ENCODE measurements at regions not wholly inside any gene's neighbourhood (a gene's known extent, or its start where the extent isn't known, plus 50 kb on each side); places are given as distances from the start of the nearest gene placed in this dataset.

GRCh38 chr14:36028218-36028617 lies 148.3 kb downstream of the PTCSC3 start:
- DNase-seq: no peak

- no peak for DNase-seq
Observed at GRCh38 chr14:36027354-36027753, 149.2 kb downstream of the PTCSC3 start.

DNA sequence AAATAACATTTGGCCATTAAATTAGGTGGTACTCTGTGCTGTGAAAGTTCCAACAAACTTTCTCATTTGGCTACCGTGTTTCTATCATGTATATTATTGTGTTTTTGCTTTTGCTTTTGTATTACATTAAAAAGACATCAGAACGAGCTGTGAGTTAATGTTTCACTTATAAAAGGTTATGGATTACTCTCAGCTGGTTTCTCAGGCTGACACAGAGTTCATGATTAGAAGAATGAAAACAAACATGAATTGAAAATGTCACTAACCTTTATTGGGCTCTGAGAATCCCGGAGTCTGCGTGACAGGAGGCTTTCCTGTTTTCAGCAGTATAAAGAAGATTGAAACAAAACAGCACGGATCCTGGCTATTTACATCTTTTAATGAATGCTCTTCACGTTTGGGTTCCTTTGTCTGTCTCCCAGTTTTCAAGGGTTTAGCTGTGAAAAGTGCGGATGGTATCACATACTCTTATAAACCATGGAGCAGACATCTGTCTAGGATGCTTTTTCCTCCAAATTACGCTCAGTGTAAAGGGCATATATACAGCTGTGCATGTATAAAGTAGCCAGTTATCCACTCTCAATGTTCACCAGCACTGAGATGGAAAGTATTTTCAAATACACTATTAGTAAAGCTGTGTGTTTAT lies 153.6 kb downstream of the PTCSC3 start:
- DNase-seq: no peak

DNA sequence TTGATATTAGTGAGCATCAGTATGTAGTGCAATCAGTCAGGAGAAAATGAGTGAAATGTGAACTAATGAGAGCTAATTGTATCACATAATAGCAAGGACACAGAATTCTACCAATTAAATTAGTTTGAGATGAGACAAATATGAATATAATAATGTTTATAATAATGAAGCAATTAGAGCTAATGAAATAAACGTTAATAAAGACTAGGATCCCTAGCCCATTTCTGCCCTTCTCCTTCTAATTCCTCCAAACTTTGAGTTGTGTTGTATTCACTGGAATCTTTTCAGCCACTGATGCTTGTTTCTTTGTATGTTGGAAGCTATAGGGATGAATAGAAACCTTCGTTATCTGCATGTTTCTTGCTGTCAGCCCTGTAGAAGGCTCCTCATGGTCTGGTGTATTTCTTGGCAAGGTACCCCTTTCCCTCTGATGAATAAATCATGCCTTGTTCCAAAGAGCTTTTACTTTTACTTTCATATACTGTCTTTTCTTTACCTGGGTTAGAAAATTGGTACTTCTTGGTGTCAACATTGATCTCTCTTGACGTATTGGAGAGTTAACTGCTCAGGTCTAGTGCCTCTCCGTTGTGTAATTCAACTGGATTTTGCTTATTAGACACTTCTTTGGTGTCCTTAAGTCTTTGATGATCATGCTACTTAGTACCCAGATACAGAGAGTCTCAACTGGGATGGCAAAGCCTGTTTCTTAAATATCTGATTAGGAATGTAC lies 154.8 kb downstream of the PTCSC3 start:
- no peak for DNase-seq

DNA sequence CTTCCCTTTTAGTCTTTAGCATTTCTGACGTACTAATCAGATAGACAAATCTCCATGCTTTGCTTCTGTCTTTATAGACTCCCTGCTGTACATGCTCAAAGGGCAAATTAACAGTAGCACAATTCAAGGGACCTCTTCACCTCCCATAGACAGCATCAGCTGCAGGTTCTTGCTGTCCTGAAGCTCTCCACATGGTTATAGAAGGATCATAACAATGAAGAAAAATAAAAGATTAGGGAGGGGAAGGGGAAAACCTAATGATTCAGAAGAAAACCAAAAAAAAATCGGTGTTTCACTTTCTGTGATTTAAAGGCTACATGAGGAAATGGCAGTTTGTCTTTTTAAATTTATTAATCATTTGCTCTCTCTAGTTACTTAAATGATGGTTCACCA lies 155.5 kb downstream of the PTCSC3 start:
- DNase-seq: no peak

- DNase-seq: no peak
Observed at GRCh38 chr14:36020120-36021029, 156.1 kb downstream of the PTCSC3 start.

- no peak for DNase-seq
Observed at GRCh38 chr14:36019126-36019525, 157.4 kb downstream of the PTCSC3 start.

DNA sequence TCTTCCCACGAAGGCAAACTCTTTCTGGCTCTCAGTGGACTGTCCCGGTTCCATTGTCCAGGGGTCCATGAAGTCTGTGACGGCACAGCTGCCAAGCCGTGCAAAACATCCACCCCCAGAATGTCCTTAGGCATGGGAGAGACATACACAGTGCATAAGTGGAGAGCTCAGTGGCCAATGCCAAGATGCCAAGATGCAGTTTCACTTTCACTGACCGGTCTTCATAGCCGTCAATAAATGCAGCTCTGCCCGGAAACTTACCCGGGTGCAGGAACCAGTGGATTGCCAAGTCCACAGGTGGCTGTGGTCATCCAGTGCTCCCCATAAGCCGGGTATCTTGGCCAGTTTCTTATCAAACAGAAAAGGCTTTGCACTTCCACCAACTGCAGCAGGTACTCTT lies 162.3 kb downstream of the PTCSC3 start:
- no peak for DNase-seq

DNA sequence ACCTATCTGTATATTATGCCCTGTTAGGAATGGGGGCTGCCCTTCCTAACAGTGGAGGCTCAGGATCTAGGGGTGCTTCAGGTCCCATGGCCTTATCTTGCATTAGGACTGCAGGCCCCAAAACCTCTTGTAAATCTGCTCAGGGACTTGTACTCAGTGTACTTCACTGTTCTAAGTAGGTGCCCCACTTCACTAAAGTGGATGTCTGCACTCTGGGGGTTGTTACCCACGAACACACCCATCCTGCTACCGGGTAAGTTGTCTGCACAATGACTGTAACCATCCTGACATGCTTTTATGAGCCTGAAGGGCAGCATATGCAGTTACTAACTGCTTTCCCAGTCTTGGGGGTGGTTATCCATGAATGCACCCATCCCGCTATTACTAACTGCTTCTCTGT lies 163.0 kb downstream of the PTCSC3 start:
- no peak for DNase-seq

GRCh38 chr14:36012621-36013020 lies 163.9 kb downstream of the PTCSC3 start:
- DNase-seq: no peak

DNA sequence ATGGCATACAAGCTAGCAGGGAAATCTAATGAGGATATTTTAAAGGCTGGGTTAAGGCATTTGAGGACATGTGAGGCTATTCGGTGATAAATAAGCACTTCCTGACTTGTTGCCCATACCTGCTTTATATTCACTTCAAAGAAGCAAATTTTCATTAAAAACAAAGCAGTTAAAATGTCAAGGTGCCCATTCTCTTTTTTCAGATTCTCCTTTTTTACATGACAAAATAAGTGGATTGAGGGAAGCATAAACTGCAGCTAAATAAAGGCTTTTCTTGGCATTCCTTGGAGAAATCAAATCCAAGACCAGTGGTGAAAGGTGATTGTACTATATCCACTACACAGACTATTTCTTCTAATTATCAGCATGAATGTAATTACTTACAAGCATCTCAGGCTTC lies 166.9 kb downstream of the PTCSC3 start:
- no peak for DNase-seq

DNA sequence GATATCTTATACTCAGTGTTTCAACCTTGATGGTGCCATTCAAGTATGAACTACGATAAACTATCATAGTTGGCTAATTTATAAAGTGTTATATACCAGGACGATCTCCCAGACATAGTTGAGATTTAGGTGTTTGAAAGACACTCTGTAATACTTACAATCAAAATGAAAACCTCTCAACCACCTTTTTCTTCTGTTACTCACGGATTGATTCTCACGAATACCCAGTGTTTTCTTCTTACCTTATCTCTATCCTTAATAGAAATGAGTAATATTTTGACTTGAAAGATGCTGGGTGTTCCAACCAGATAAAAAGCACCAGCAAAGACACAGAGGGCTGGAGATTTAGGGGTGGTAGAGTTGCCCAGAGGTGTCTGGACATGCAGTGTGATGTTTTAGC lies 169.9 kb downstream of the PTCSC3 start:
- DNase-seq: no peak

DNA sequence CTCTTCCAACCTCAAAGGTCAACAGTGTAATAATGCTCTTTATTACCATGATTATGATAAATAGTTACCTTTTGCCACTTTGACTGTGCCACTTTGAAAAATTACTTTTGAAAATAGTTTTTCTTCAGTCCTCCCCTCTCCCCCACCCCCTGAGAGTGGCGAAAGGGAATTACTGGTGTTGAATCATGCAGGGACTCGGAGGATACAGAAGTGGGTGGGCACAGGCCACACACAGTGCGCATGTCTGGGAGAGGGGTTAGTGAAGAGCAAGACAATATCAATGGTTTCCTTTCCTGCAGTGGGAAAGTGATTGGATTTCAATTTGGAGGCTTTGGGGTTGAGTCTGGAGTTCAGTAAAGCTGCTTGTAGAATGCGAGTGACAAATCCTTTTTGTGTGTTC lies 170.9 kb downstream of the PTCSC3 start:
- DNase-seq: no peak

GRCh38 chr14:36001936-36002335 lies 174.6 kb downstream of the PTCSC3 start:
- no peak for DNase-seq

DNA sequence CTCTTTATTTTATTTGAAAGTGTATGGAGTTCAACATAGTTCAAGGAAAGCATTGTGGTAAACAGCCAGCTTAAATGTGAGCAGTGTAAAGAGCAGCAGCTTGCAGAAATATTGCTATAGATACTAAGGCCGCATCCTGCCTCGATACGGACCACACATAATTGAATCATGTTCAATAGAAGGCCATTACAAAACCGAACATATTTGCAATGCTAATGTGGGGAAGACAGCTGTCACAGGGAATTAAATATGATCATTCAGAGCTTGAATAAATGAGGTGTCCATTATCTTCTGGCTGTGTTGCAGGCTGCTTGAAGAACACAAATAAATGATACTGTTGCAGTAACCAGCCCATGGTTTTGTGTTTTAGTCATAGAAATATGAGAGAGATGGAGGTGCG lies 173.2 kb downstream of the BRMS1L start:
- no peak for DNase-seq

DNA sequence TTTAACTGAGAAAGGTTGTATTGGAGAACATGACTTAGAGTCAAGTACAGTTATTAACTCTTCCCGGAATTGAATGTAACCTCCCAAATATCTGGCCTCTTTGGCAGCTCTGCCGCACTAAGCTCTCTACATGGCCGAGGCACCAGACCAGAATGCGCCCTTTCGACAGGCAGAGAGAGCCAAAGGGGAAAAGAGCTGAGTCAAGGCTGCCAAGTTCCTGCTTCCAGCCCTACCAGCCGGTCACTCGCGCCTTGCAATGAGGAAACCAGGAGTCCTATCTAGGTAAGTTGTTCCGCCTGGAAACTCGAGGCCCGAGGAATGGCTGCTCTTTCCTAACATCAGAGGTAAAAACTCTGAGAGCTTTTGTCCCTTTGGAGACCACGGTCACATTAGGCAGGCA lies 172.2 kb downstream of the BRMS1L start:
- no peak for DNase-seq

- DNase-seq: no peak
Observed at GRCh38 chr14:35993684-35993960, 167.5 kb downstream of the BRMS1L start.

DNA sequence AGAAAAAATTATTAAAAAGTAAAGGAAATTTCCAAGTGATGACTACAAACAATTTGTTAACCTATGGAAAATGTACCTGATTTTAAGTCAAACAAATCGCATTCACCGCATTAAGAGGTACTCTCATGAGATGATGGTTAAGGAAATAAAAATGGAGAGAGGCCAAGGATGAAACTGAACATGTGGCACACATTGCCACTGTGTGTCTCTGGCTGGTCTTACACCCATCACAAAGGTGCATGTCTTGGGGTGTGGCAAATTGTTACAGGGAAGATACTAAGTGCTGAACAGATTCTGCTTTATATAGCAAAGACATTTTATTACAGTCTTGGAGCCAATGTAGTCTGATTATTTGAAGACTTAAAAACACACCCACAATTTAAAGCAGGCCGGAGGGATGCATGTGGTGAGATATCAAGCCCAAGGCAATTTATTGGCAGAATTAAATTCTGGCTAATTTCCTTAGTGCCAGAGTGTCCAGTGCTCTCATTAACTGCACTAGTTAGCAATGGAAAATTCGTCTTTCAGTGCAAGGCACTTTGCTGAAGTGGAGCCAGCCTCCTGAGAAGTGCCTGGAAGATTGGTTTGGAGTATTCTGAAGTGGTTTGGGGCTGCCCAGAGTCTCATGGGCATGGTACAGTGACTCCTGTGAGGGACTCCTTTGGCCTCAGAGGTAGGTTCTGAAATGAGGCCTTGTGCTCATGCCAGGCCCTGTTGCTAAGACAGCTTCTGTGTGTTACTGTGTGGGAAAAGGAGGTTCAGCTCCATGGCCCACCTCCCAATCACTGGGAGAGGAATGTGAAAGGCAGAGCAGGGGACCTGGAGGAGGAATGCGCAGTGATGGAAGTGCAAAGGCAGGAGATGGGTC lies 166.9 kb downstream of the BRMS1L start:
- no peak for DNase-seq

GRCh38 chr14:35991356-35991755 lies 165.2 kb downstream of the BRMS1L start:
- DNase-seq: no peak

DNA sequence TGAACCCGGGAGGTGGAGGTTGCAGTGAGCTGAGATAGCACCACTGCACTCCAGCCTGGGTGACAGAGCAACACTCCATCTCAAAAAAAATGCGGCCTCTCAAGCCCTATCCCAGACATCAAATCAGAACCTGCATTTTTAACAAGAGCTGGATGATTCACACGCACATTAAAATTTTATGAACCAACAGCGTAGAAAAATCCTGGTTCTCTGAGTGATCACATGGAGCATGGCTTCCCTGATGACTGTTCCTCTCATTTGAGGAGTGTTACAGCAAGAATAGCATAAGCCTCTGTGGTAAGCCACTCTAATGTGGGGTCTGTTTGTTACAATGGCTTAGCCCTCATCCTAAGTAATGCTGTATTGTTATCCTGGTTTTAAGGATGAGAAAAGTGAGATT lies 163.6 kb downstream of the BRMS1L start:
- DNase-seq: no peak

- DNase-seq: no peak
Observed at GRCh38 chr14:35988972-35989690, 163.0 kb downstream of the BRMS1L start.

GRCh38 chr14:35988550-35988949 lies 162.4 kb downstream of the BRMS1L start:
- no peak for DNase-seq
